GM19468 (cell line): ENCODE measurements at regions not wholly inside any gene's neighbourhood (a gene's known extent, or its start where the extent isn't known, plus 50 kb on each side); places are given as distances from the start of the nearest gene placed in this dataset.
"Not testable (repeated sequence)": the region's sequence is repeated elsewhere in the genome, so short reads cannot be mapped to it uniquely, and the experiment has no call there.

Experiments
- ATAC-seq: cut with Tn5 transposase; IDR thresholded peaks from one replicate; pipeline ENCODE4 v1.9.1; 2021; ENCODE audit warnings: mild to moderate bottlenecking, moderate library complexity, moderate number of reproducible peaks; ENCODE audit not compliant: unreplicated experiment; ENCODE audit errors: extremely low read depth

DNA sequence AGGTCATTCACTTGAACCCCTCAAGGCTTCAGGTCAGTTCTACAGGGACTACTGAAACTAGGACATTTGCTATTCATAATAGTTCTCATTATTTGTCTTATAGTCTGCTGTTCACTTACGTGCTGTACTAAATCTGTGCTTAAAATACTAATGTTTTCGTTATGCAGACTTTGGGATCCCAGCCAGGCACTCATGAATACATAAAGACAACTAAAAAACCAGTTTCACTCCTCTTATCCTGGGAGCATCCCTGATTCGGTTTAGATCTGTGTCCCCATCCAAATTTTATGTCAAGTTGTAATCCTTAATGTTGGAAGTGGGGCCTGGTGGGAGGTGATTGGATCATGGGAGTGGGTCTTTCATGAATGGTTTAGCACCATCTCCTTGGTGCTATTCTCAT is 1291.8 kb downstream of the CDH11 start:
- ATAC-seq: no peak

DNA sequence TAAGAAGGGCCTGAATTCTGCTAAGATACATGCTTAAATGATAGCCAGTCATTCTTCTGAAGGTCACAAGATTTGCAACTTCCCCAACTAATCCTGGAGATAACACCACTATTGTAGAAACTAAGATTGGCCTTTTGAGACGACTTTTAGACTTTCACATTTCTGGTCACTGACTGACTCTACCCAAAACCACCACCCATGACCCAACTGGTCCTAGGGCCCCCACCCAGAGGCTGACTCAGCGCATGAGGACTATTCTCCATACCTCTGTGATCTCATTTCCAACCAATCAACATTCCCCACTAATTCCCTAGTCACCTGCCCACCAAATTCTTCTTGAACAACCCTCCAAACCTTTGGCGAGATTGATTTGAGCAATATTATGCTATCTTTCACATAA is 1299.0 kb downstream of the CDH11 start:
- no peak for ATAC-seq

DNA sequence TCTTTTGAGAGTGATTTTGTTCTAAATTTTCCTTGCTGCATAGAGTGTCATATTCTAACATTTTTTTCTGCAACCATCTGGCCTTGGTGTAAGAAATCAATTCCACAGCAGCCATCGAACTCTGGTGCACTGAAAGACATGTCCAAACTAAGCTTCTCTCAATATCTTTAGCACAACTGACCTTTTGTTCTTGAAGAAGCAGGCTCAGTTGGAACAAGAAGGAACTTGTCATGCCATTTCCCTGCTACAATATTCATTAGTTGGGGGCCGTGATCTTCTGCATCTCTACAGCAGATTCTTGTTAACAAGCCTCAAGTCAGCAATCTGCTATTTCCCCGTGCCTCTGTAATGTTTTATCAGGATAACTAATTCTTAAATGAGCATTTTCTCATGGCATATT is 1305.6 kb downstream of the CDH11 start:
- ATAC-seq: no peak

DNA sequence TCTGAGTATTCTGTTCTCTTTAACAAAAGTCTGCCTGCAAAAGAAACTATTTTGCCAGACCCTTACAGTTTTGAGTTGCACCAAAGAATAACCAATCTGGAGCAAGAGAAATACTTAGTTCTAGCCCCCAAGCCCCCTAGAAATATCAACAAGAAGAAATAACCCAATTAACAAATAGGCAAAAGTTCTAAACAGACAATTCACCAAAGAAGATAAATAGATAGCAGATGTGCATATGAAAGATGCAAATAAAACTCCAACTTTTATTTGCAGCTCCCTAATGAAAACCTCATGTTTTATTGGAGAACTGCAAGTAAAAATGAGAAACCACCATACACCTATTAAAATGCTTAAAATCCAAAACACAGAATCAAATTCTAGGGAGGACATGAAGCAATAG is 1308.0 kb downstream of the CDH11 start:
- ATAC-seq: no peak

DNA sequence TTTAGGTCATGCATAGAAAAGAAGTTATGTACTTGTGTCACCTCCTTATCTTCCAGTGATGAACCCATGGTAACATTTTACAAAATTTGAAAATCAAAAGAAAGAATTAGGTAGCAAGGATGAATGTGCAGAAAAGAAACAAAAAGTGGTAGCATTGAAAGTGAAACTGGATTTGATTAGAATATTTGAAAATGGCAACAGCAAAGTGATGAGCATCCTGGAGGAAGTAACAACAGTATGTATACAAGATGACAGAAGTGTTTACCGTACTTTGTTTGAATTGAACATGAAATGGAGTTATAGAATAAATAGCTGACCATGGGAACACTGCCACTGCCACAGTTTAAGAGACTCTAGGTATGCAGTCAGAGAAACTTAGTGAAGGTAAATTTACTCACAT is 1313.1 kb downstream of the CDH11 start:
- ATAC-seq: no peak

DNA sequence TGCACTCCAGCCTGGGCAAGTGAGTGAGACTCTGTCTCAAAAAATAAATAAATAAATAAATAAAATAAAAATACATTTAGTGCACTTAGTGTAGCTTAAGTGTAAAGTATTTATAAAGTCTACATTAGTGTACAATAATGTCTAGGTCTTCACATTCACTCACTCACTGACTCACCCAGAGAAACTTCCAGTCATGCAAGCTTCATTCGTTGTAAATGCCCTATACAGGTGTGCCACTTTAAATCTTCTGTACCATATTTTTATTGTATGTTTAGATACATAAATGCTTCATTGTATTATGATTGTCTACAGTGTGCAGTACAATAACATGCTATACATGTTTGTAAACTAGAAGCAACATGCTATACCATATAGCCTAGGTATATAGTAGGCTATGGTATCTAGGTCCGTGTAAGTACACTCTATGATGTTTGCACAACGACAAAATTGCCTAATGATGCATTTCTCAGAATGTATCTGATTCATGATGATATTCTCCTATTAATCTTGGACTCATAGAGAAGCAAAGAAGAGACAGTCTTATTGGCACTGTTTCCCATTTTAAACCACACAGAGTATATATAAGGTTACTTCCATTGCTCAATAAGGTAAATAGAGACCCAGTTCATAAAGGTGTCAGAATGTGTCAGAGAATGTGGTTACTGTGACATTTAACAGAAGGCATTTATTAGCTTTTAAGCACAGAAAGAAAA is 1314.9 kb downstream of the CDH11 start:
- no peak for ATAC-seq

DNA sequence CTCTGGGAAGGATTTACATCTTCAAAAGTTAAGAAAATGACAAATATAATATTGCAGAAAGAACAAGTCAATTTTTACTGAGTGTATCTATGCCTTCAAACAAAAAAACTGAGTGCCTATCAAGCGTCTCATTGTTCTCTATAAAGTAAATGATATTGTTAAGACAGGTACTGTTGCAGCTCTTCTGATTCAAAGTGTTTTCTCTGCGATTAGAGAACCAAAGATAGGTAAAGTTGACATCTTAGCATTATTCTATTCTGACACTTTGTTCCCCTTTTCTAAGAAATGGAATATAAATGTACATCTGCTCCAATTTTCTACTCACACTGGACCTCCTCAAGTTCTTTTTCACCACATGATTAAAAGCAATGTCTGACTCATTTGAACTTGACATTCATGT is 1317.7 kb downstream of the CDH11 start:
- ATAC-seq: no peak

DNA sequence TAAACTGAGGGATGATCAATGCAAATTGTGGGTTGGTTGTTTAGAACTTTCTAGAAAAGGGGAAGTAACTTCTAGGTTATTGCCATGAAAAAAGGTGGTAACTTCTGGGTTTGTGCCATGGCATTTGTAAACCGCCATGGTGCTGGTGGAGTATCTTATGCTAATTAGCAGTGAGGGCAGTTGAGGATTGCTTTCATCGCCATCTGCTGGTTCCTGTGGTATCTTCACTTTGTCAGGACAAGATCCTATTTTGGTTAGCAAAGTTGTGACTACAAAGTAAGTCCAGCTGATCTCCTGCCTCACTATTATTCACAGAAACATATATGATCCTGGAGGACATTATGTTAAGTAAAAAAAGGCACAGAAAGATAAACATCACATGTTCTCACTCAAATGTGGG is 1332.3 kb downstream of the CDH11 start:
- no peak for ATAC-seq

DNA sequence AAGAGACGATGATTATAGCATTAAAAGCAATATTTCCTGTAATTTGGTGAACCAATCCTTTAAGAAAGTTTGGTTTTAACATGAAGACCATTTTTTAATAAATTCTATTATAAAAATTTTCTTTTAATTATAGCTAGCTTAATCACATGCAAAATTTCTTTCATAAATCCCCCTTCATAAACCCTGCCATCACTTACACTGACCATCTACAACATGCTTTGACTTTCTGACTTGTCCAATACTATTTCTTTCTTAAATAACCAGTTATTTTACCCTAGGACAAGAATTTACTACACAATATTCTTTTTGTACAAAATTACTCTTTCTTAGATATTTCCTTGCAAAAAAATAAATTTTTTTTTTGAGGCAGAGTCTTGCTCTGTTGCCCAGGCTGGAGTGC is 1334.8 kb downstream of the CDH11 start:
- no peak for ATAC-seq

DNA sequence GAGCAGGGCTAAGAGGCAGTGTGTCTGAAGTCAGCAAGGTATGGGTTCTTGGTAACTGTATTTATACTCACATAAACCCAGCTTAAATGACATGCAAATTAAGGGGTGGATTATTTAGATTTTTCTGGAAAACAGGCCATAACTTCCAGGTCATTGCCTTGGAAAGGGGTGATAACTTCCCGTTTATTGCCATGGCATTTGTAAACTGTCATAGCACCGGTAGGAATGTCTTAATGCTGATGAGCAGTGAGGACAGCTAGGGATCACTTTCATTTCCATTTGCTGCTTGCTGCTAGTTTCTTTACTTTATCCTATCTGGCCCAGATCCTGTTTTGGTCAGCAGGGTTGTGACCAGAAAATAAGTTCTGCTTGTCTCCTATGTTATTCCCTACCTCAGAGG is 1336.7 kb downstream of the CDH11 start:
- ATAC-seq: no peak

DNA sequence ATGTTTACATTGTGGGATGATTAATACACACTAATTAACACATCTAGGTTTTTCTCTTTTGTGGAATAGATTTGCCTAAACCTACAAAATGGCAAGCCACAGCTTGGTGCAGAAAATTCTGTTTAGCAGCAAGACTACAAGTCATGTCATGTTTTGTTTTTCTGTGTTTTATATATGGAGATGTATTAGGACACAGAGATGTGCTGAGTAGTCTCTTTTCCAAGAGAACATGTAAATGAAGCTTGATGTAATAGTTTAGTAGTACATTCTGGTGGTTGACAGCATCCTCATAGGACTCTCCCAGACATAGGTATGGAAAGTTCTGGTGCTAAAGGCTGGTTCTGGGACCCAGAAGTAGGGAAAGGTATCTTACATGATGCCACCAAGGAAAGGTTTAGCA is 1345.4 kb downstream of the CDH11 start:
- ATAC-seq: no peak

DNA sequence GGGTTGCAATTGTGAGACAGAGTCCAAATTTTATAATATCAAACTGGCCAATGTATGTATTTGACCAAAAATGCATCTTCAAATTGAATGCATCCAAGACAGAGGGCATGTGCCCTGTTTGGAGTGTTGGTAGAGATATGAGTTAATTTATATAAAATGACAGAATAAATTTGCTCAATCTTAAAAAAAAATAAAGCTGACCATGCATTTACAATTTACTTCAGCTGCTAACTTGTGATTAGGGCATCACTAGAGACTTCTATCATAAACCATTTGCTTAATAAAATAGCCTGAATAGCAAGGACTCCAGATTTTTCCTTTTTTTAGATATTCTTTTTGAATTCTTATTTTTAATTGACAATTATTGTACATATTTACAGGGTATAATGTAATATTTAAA is 1345.8 kb downstream of the CDH11 start:
- ATAC-seq: no peak

DNA sequence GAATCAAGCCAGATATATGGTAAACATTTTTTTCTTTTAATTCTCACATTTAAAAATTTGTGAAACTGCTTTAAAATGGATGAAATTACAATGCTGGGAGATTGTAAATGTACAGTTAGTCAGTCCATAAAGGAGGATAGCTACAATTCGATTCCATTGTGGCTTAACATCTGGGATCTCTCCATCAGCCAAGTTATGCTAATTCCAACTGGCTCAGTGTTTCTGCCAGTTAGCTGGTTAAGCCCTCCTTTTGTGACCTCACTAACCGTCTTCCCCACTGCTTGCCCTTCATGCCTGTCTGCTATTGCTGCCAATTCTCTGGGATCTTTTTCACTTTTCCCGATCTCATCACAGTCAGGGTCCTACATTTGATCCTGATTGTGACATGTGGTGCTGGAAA is 1347.6 kb downstream of the CDH11 start:
- ATAC-seq: no peak

DNA sequence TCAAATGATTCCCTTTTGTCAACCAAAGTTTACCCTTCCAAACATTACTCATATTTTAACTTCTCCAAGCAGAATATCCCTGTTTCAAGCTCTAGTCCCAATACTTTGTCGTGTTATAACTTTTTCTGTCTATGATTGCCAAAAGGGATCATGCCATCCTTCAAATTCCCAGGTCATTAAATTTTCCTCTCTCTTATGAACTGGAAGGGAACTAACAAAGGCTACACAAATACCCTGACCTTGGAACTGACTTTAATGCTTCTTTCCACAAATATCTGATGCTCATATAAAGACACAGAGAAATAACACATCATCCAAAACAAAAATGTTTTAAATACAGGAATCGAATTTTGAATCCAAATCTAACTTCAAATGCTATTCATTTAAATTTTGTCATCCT is 1352.7 kb downstream of the CDH11 start:
- ATAC-seq: no peak

DNA sequence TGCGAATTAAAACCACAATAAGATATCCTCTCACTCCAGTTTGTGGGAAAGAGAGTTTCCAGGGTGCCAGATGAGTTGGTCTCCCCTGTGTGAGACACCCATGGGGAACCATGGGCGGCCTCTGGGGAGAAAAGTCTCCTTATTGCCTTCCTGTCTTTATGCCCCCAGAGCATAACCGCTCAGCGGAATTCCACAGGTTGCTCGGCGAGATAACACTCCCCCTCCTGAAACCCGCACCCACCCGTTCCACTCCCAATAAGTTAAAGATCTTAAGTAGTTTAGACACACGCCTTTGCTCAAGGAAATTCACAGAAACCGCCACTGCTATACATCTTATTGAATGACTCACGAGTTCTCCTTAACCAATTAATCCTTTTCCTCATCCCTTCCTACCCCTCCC is 1361.6 kb downstream of the CDH11 start:
- not testable (repeated sequence) for ATAC-seq

DNA sequence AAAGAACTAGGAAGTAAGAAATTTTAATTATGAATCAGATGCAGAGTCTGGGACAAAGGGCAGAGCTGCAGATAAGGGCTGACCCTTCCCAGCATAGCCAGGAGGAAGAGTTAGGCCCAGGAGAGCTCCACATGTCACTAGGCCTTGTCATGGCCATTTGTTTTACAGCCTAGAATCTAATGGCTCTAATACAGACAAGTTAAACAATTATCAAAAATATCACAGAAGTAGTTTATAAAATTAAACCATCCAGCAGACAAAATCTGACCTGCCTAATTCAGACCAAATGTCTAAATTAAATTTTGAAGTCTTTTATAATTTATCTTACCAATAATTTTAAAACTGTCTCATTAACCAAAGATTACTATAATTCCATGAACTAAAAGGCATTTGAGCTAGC is 1369.5 kb downstream of the CDH11 start:
- no peak for ATAC-seq

DNA sequence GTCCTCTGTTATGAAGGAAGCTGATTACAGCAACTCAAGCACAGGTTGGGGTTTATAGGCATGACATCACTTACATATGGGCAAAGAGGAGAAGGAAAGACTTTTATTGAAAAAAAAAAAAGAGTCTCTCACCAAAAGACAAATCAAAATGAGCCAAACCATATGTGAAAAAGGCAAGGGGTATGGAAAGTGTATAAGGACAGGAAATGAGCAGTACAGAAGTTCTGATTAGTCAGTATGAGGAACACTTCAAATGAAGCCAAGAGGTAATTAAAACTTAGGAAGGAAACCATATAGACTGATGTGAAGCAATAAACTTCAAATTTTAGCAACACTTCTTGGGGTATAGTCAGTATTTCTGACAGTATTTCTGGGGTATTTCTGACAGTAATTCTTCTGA is 1372.6 kb downstream of the CDH11 start:
- ATAC-seq: no peak

DNA sequence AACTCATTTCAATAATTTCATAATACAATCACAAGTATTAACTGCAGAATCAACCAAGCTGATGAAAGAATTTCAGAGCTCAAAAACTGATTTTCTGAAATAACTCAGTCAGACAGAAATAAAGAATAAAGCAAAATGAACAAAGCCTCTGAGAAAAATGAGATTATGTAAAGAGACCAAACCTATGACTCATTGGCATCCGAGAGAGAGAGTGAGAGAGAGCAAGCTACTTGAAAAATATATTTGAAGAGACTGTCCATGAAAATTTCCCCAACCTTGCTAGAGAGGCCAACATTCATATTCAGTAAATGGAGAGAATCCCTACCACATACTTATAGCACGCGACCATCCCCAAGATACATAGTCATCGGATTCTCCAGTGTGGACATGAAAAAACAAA is 1376.4 kb downstream of the CDH11 start:
- ATAC-seq: no peak

DNA sequence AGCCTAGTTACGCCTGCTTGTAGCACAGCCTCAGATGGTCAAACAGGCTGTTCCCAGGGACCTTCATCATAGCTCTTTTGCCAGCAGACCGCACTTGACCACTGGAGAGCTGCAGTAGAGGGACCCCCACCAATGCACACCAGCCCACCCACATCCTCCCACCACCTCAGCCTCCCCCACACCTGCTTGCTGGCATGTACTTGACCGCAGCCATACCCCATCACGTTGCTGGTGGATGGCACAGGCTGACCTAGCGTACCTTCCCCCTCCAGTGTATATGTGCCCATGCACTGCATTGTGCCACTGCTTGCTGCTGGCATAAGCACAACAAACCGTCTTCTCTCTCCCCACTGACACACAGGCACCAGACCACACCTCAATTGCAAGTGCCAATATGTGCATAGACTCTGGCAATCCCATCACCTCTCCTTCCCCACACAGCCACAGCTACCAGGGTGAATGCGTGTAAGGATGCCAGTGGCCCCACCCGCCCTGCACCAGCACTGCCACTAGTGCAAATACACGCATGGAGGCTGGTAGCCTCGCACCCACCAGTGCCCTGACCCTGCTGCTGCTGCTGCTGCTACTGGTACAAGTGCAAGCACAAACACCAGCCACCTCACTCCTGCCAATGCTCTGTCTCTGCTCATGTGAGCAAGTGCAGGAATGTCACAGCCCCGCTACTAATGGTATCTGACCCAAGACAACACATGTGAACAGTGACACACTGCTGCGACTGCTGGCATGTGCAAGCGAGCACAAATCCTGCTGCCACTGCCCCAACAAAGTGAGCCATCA is 1377.6 kb downstream of the CDH11 start:
- no peak for ATAC-seq

DNA sequence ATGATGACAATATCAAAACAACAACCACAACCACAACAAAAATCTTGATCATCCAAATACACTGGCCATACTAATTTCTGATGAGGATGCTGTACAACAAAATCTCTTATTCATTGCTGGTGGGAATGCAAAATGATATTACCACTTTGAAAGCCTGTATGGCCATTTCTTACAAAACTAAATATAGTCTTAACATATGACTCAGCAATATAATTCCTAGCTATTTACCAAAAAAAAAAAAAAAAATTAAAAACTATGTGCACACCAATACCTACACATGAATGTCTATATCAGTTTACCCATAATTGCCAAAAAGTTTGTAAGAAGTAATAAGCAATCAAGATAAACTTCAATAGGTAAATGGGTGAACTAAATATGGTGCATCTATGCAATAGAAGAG is 1379.7 kb downstream of the CDH11 start:
- ATAC-seq: no peak

DNA sequence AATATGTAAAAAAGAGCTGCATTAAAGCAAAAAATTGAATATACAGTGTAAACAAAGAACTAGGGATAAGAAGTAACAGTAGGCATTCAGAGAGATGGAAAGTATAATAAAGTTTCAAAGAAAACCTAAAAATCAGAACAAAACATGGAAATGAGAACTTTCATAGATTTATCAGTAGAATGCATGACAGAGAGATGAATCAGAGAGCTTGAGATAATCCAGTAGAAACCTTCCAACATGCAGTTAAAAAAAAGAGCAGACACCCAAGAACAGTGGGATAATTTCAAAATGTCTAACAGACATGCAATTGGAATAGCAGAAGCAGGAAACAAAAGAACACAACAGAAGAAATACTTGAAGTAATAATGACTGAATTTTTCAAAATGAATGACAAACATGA is 1384.2 kb downstream of the CDH11 start:
- ATAC-seq: no peak

DNA sequence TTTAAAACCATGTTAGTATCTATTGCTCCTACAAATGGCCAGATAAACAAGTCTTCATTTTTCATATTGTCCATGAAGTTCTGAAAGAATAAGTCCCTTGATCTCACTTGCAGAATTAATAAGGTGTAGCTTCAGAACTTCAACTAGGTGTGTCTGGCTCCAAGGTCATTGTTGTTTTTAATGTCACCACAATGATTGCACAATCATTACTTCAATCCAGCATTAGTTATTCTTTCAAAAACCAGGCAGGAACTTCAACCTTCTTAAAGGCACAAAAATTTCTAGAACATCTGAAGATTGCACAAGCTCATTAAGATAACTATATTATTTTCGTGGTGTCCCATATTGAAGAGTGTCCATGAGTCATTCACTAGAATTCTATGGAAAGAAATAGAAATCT is 1386.4 kb downstream of the CDH11 start:
- no peak for ATAC-seq
